ENCODE measurements at regions not wholly inside any gene's neighbourhood (a gene's known extent, or its start where the extent isn't known, plus 50 kb on each side); places are given as distances from the start of the nearest gene placed in this dataset.
"Not testable (repeated sequence)": the region's sequence is repeated elsewhere in the genome, so short reads cannot be mapped to it uniquely, and the experiment has no call there.

GRCh38 chr2:149877074-149877473 lies 289.5 kb upstream of the MMADHC start:
- intact Hi-C loops (cut with micrococcal nuclease): no loop called here

GRCh38 chr2:149873936-149874335 lies 286.4 kb upstream of the MMADHC start:
- intact Hi-C loops (cut with micrococcal nuclease): no loop called here

GRCh38 chr2:149872638-149873150 lies 285.1 kb upstream of the MMADHC start:
- intact Hi-C loops (cut with micrococcal nuclease): no loop called here

DNA sequence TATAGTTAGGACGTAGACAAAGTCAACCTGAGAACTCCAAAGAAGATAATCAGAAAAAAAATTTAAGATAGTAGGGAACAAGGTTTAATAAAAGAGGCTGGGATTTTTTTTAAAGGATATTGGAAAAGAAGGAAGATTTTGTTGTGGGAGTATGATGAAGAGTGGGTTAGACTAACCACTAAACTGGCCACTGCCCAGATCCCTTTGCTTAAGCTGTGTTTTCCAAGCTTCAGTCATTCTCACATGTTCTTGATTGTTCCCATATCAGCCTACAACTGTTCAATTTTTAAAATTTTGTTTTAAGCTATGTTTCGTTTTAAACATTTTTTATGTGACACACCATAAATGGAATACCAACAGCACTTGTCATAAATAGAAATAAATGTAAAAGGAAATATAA lies 284.5 kb upstream of the MMADHC start:
- intact Hi-C loops (cut with micrococcal nuclease): no loop called here

- intact Hi-C loops (cut with micrococcal nuclease): no loop called here
These were observed 283.7 kb upstream of the MMADHC start for GRCh38 chr2:149871091-149871885.

DNA sequence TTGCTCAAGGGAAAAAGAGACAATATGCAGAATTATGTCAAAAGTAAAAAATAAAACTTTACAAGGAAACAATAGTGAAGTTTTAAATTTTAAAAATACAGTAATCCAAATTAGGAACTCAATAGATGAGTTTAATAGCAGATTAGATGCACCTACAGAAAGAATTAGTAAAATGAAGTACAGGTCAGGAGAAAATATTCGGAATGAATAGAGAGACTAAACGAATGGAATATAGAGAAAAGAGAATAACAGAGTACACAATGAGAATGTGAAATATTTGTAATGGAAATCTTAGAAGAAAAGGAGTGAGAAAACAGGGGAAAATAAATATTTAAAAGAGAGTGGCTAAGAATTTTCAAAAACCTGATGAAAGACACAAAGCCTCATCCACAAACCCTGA lies 275.7 kb upstream of the MMADHC start:
- intact Hi-C loops (cut with micrococcal nuclease): no loop called here

DNA sequence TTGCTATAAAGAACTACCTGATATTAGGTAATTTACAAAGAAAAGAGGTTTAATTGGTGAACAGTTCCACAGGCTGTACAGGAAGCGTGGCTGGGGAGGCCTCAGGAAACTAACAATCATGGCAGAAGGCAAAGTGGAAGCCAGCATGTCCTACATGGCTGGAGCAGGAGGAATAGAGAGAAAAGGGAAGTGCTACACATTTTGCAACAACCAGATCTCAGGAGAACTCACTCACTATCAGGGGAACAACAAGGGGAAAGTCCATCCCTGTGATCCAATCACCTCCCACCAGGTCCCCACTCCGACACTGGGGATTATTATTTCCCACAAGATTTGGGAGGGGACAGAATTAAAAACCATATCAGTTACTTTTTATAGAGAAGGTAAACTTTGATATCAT lies 273.5 kb upstream of the MMADHC start:
- intact Hi-C loops (cut with micrococcal nuclease): no loop called here

DNA sequence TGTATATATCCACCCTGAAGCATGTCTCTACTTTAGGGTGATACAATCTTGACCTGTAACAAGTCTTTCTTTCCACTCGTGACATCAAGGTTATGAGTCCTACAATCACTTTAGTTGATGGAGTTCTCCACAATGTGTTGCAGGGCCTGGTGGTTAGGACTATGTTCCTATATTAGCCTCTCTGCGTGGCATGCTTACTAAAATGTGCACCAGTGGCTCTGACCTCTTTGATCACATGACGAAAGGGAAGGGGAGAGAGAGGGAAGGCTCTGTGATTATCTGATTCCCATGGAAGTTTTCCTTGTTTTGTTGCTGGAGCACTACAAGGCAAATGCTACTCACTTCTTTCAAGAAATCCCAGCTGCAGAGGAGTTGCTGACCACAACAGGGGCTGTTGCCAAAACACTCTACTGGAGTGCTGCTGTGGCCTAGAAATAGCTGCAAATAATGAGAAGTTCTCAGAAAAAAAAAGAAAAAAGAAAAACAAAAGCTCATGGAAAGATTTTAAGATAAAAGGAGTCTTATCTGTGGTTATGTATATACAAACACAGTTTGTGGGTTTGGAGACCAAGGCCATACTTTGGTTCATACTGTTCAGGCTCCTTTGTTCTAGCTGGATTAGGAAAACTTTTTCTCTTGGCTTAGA lies 272.8 kb upstream of the MMADHC start:
- intact Hi-C loops (cut with micrococcal nuclease): no loop called here

DNA sequence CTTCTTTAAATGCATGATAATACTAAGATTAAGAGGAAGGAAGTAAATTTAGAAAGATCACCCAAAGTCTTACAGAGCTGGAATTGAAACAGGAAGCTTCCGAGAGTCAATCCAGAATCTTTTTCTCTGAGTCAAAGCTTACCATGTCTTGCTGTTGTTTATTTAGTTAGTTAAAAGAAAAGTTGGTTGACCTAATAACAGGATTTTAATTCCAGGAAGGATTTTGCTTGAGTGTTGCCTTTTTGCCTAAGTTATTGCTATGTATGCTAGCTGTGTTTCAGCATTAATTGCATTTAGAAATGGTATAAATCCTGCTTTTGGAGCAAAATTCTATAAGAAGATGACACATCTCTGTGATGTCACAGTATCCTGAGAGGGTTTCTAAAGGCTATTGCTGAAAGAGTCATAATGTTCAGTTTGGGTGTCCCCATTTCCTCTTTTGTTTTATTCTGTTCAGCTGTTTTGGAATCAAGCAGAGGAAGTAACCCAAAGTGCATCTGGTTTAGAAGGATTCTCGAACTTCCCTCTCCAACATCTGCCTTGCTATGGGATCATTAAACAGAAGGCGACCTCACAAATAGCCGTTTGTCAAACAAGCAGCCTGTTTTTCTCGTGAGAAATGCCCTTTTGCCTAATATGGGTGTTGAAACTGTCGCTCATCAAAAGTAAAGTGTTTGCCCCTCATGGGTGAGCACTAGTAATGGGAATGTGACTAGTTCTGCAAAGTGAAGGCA lies 271.5 kb upstream of the MMADHC start:
- intact Hi-C loops (cut with micrococcal nuclease): no loop called here

DNA sequence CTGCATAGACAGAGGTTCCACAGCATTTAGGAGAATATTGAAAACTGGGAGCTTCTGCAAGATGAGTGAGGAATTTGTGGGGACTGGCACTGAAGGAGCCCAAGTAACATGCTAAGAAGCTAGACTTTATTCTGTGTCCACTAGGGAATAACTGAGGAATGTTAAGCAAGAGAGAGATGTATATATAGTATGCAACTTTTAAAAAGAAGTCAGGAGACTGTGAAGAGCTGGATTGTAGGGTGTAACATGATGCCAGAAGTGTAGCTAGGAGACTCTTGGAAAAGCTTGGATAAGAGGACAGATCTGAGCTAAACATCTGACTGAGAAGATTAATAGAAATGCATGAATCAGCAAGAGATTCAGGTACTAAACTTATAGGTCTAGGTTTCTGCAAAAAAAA lies 270.6 kb upstream of the MMADHC start:
- intact Hi-C loops (cut with micrococcal nuclease): no loop called here

DNA sequence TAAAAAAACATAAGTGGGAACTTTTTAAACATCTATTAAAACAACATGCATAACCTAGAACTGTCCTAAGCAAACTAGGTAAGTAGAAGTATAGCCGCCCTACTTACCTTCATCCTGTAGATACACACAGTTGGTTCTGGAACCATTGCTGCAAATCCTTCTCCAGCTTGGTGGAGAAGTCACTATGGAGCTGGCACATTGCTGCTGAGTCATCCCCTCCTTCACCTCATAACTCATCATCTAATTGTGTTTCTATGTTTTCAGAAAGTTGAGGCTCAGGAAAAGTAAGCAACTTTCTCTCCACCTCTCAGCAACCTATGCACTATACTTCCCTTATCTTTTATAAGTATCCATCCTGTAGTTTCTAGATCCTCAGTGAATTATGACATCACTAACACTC lies 269.8 kb upstream of the MMADHC start:
- intact Hi-C loops (cut with micrococcal nuclease): no loop called here

DNA sequence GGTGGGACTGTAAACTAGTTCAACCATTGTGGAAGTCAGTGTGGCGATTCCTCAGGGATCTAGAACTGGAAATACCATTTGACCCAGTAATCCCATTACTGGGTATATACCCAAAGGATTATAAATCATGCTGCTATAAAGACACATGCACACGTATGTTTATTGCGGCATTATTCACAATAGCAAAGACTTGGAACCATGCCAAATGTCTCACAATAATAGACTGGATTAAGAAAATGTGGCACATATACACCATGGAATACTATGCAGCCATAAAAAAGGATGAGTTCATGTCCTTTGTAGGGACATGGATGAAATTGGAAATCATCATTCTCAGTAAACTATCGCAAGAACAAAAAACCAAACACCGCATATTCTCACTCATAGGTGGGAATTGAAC lies 268.3 kb upstream of the MMADHC start:
- intact Hi-C loops (cut with micrococcal nuclease): not testable (repeated sequence)

- intact Hi-C loops (cut with micrococcal nuclease): no loop called here
These were observed 262.0 kb upstream of the MMADHC start for GRCh38 chr2:149849591-149849990.

DNA sequence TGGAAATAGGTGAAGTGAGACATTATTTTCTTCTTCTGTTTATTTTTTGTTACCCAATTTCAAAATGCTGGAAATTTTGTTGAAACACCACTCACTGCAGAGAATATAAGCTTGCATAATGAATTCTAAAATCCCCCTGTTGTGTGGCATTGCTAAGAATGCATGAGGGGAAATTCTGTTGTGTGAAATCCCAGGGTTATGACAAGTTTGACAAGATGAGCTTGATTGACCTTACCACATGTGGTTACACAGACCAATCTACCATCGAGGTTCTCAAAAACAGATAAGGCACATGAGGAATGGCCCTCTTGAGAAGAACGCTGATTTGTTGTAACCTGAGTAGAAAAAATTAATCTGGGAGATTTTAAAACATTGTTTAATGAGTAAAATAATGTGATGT lies 261.6 kb upstream of the MMADHC start:
- intact Hi-C loops (cut with micrococcal nuclease): no loop called here

GRCh38 chr2:149841396-149841795 lies 253.8 kb upstream of the MMADHC start:
- intact Hi-C loops (cut with micrococcal nuclease): no loop called here

DNA sequence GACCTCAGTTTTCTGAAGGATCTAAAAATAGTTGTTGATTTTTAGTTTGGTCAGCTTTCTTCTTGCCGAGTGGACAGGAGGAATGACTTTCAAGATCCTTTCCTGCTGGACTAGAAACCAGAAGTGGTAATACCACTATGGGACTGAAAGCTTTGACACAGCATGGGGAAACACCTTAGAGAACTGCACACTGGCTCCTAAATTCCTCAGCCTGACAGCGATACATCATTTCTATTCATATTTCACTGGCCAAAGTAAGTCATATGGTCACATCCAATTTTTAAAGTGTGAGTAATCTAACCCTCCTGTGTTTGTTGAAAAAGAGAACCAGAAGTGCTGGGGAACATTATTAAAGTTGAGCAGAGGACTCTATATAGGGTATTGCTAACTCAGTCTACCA lies 244.7 kb upstream of the MMADHC start:
- intact Hi-C loops (cut with micrococcal nuclease): no loop called here

DNA sequence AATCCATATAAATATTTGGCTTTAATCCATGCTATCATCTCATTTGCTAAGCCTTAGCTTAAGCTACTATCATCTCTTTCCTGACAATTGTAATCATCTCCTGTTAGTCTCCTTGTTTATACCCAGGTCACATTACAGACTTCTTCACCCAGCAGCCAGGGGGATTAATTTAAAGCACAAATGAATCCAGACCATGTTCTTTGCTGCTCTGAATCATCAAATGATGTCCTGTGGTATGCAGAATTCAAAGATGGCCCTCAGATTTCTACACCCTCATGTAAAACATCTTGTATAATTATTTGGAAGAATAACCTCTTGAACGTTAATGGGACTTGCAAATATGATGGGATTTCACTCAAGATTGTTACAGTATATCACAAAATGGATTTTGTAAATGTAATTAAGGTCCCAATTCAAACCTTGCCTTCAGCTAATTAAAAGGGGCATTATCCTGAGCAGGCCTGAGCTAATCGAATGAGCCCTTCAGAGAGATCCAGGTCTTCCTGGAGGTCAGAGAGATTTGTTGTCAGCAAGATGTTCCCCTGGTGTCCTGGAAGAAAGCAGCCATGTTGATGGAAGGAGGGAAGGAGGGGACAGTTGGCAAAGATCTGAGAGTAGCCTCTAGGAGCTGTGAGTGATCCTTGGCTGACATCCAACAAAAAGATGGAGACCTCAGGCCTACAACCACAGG lies 241.1 kb upstream of the MMADHC start:
- intact Hi-C loops (cut with micrococcal nuclease): no loop called here

DNA sequence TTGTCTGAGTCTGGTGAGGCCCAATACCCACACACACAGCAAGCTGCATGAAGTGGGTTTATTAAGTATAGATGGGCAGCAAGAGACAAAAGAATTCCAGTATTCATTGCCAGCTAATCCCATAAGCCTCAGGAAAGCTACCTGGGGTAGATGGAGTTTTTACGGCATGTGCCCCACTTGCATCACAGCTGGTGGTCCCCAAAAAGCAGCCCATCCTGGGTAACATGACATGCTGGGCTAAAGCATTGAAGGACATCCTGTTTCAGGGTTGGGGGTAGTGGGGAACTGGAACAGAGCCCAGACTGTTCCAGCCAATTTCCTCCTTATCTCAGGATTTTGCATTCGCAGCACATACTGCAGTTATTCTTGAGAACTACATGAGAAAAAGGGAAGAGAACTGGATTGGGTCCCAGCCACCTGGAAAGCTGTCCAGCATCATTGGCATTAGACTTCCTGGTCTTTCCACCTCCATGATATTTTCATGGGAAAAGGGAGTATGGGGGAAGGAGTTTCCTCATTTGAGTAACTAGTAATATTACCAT lies 240.1 kb upstream of the MMADHC start:
- intact Hi-C loops (cut with micrococcal nuclease): no loop called here

DNA sequence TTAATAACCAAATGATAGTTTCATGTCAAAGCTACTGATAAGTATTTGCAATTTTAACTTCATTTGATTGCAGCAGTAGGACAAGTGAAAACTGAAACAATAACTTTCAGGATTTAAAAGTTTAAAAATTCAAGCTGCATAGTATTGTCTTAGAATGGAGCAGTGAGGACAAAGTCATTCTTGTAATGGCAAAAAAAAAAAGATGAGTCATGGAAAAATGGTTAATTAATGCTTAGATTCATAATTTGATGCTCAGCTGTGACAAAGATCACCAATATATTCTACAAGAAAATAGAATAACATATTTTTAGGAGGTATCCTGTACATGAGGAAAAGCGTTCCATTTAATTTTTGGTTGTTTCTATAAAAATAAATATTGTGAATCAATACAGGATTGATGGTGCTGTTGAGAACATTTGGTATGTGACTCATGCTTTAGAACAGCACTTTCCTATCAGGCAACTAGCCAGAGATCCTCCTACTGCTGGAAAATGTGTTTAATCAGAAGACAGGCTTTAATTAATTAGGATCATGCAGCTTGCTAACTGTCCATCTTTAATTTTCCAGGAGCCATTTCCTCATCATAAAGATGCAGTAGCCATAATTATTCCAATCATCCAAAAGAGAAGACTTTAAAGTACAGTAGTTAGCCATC lies 239.0 kb upstream of the MMADHC start:
- intact Hi-C loops (cut with micrococcal nuclease): no loop called here

DNA sequence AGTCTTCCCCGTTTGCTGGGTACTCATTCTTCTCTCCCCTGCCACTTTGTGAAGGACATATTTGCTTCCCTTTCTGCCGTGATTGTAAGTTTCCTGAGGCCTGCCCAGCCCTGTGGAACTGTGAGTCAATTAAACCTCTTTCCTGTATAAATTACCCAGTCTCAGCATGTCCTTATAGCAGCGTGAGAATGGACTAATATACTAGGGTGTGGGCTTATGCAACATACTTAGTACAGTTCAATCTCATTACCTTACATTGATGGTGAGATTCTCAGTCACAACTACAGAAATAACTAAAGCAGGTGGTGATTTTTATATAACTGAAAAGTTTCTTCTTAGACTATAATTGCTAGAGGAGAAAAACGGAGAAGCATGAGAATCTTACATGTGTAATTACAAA lies 237.9 kb upstream of the MMADHC start:
- intact Hi-C loops (cut with micrococcal nuclease): no loop called here

DNA sequence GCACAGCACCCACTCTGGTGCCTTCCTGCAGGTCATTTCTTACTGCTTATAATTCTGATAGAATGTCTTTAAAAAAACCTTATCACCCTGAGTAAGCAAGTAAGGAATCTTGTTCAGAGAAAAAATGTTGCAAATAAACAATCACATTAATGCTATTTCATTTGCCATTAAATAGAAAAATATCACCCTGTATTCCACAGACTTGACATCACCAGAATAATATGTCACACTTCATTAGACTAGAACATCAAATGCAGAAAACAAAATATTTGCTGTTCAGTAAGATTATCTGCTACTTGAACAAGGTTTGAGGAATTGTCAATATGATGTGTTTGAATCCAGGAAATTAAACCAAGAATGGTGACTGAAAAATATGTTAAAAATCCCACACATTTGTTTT lies 236.6 kb upstream of the MMADHC start:
- intact Hi-C loops (cut with micrococcal nuclease): no loop called here

Measured in T-helper 1 cell treated with Interleukin-12 subunit alpha and Interleukin-12 subunit beta and Interleukin-4 antibody, amounts not matched to agents 30 ng/mL and 1 ng/mL, for 36 hours (primary cell).